Stomach (tissue), 8 donors: ENCODE measurements at regions not wholly inside any gene's neighbourhood (a gene's known extent, or its start where the extent isn't known, plus 50 kb on each side); places are given as distances from the start of the nearest gene placed in this dataset.

ENCODE experiments used
- DNase-seq, 2 donors: peaks; one replicate each; pipeline versions ENCODE4 v3.0.0 to v3.0.0-alpha.2; 2013 to 2019
- H3K27ac ChIP-seq, 5 donors: fragments of 200-600 bp in 4 of 5; sonication (generic) in 4 of 5; one replicate each; pipeline ENCODE4 v1.5.1; 2013 to 2019; ENCODE audit warnings: mild to moderate bottlenecking in 1 of 5, moderate library complexity in 1 of 5
- H3K27me3 ChIP-seq, 3 donors: fragments of 200-600 bp; sonication (generic); one replicate each; pipeline ENCODE4 v1.5.1; 2017 to 2019; ENCODE audit warnings: mixed run types in 1 of 3
- H3K36me3 ChIP-seq, 4 donors: fragments of 200-600 bp; sonication (generic); 1 replicate in 3 of 4; 2 replicates in 1 of 4; pipeline ENCODE4 v1.5.1; 2016 to 2019
- H3K4me1 ChIP-seq, 4 donors: fragments of 200-600 bp; sonication (generic); one replicate each; pipeline ENCODE4 v1.5.1; 2016 to 2019
- H3K4me3 ChIP-seq, 4 donors: fragments of 200-600 bp; sonication (generic) in 3 of 4; one replicate each; pipeline ENCODE4 v1.5.1; 2016 to 2019; ENCODE audit warnings: mild to moderate bottlenecking in 1 of 4
- H3K9me3 ChIP-seq, 4 donors: fragments of 200-600 bp; sonication (generic); one replicate each; pipeline ENCODE4 v1.5.1; 2016 to 2019
- CTCF ChIP-seq, 7 experiments: fragments of 450-650 bp in 4 of 7; fragments of 200-600 bp in 3 of 7; sonication (generic) in 3 of 7; IDR thresholded peaks; one replicate each; pipeline ENCODE4 v1.5.1; 2016 to 2019; ENCODE audit warnings: antibody characterized with exemption in 7 of 7, control low read depth in 2 of 7, mild to moderate bottlenecking in 1 of 7
- EP300 ChIP-seq: sonication (generic); formaldehyde crosslinking; IDR thresholded peaks from one replicate; pipeline ENCODE4 v1.6.1; 2017; ENCODE audit warnings: antibody characterized with exemption
- POLR2A ChIP-seq, 4 donors: fragments of 450-650 bp; IDR thresholded peaks; one replicate each; pipeline ENCODE4 v1.6.1; 2016; ENCODE audit warnings: antibody characterized with exemption in 4 of 4, control low read depth in 2 of 4, mild to moderate bottlenecking in 1 of 4, moderate library complexity in 1 of 4
- POLR2AphosphoS5 ChIP-seq, 3 donors: sonication (generic); formaldehyde crosslinking; IDR thresholded peaks; one replicate each; pipeline ENCODE4 v1.6.1; 2016; ENCODE audit warnings: antibody characterized with exemption in 3 of 3
- WGBS, 5 donors: extraction: QIAGEN DNeasy Blood & Tissue Kit in 3 of 5; methylation state at CpG; one replicate each; pipeline versions ENCODE4 v1.1.5 to v1.1.7; 2013 to 2018; 5-methylcytosine and 5-hydroxymethylcytosine counted together
- intact Hi-C: fragments of 100-400 bp; cut with DNase I; formaldehyde crosslinking; loops from one replicate; pipeline ENCODE4 v1.15.1; 2023; ENCODE audit warnings: low total_unique reads
- donor health status: healthy with polysubstance abuse.
- donor health status: Bipolar disorder and iron deficiency.
- donor health status: healthy.

- Histone ChIP-seq H3K4me3 (no peak overlapping the region), H3K4me1 (peaks cover 0 to 6% (median 2%) of the 10 kb centered on the region in 4 donors), H3K27ac (no peak overlapping the region), H3K9me3 (no peaks in the 10 kb centered on the region), H3K27me3 (no peaks in the 10 kb centered on the region), H3K36me3 (no peaks in the 10 kb centered on the region)
- TF ChIP-seq EP300 = no peak
- no peak for TF ChIP-seq POLR2A (IDR thresholded peaks at IDR 0.05)
- no peak for TF ChIP-seq POLR2AphosphoS5 (IDR thresholded peaks at IDR 0.05)
- no peak for TF ChIP-seq CTCF (IDR thresholded peaks at IDR 0.05)
- peak in 1 of 2 donors; percentile 50 for DNase-seq
- 35 to 46% (median 41%) methylated on average over 4 of the region's 4 CpGs for WGBS, 5 donors
- intact Hi-C loops = no loop called here
These were observed 404.9 kb upstream of the ZNF608 start for GRCh38 chr5:125151150-125151900.

- no peak overlapping the region for H3K4me3 ChIP-seq
- no peak for DNase-seq
- H3K9me3 ChIP-seq = no peaks in the 10 kb centered on the region
- H3K27ac ChIP-seq = no peak overlapping the region
- H3K27me3 ChIP-seq = no peaks in the 10 kb centered on the region
- intact Hi-C loops = no loop called here
- TF ChIP-seq POLR2AphosphoS5 (IDR thresholded peaks at IDR 0.05) (no peak), EP300 (no peak), POLR2A (IDR thresholded peaks at IDR 0.05) (no peak), CTCF (IDR thresholded peaks at IDR 0.05) (no peak)
- WGBS, 5 donors = 57 to 70% (median 66%) methylated on average over 4 of the region's 4 CpGs
- no peaks in the 10 kb centered on the region for H3K36me3 ChIP-seq
- peaks cover 0 to 6% (median 2%) of the 10 kb centered on the region in 4 donors for H3K4me1 ChIP-seq
These were observed 405.6 kb upstream of the ZNF608 start for GRCh38 chr5:125152044-125152443.

- no peaks in the 10 kb centered on the region for H3K27me3 ChIP-seq
- WGBS, 5 donors = 90 to 95% (median 93%) methylated on average over 13 of the region's 13 CpGs
- intact Hi-C loops = no loop called here
These were observed 406.2 kb upstream of the ZNF608 start for GRCh38 chr5:125152461-125153189.

More at GRCh38 chr5:125152461-125153189, 406.2 kb upstream of the ZNF608 start:
- Histone ChIP-seq H3K4me3 (no peak overlapping the region), H3K27ac (no peak overlapping the region), H3K4me1 (peaks cover 0 to 6% (median 2%) of the 10 kb centered on the region in 4 donors), H3K9me3 (no peaks in the 10 kb centered on the region), H3K36me3 (no peaks in the 10 kb centered on the region)
- no peak for DNase-seq
- TF ChIP-seq CTCF (IDR thresholded peaks at IDR 0.05) = no peak
- no peak for TF ChIP-seq POLR2AphosphoS5 (IDR thresholded peaks at IDR 0.05)
- no peak for TF ChIP-seq EP300
- no peak for TF ChIP-seq POLR2A (IDR thresholded peaks at IDR 0.05)
